ENCODE measurements at regions not wholly inside any gene's neighbourhood (a gene's known extent, or its start where the extent isn't known, plus 50 kb on each side); places are given as distances from the start of the nearest gene placed in this dataset.

GRCh38 chr1:18580047-18580446, 50.6 kb upstream of the PAX7 start:
- H3K36me3 ChIP-seq (replicated peaks), result no peaks in the 10 kb centered on the region
- H3K27ac ChIP-seq, result no peak overlapping the region
- no peak overlapping the region for H3K4me3 ChIP-seq (ENCODE audit: low read depth, low read length)
- DNase-seq, result no peak
- in situ Hi-C loops (cut with HindIII; ENCODE audit: low pct_ligation_motif_present, low sequenced_read_pairs), result no loop called here
- no peak for TF ChIP-seq CTCF (IDR thresholded peaks at IDR 0.05; ENCODE audit: low read depth, low read length, missing control alignments)
- H3K27me3 ChIP-seq (replicated peaks), result no peaks in the 10 kb centered on the region

GRCh38 chr1:18580691-18581419, 49.8 kb upstream of the PAX7 start:
- no peaks in the 10 kb centered on the region for H3K27me3 ChIP-seq (replicated peaks)

More at GRCh38 chr1:18580691-18581419, 49.8 kb upstream of the PAX7 start:
- DNase-seq, result no peak
- TF ChIP-seq CTCF (IDR thresholded peaks at IDR 0.05; ENCODE audit: low read depth, low read length, missing control alignments), result no peak
- Histone ChIP-seq H3K27ac (no peak overlapping the region), H3K36me3 (replicated peaks) (no peaks in the 10 kb centered on the region), H3K4me3 (ENCODE audit: low read depth, low read length) (no peak overlapping the region)
- in situ Hi-C loops (cut with HindIII; ENCODE audit: low pct_ligation_motif_present, low sequenced_read_pairs), result no loop called here
